MM.1S (cell line): ENCODE measurements at regions not wholly inside any gene's neighbourhood (a gene's known extent, or its start where the extent isn't known, plus 50 kb on each side); places are given as distances from the start of the nearest gene placed in this dataset.

Experiments
- DNase-seq: peaks from one replicate; pipeline ENCODE4 v3.0.0-alpha.2; 2015
- H2AFZ ChIP-seq: fragments of 300-600 bp; sonication (generic); 2 replicates; pipeline ENCODE4 v1.6.0; 2016; ENCODE audit warnings: antibody characterized with exemption, low read length
- H3F3A ChIP-seq: fragments of 300-600 bp; sonication (generic); 2 replicates; pipeline ENCODE4 v1.6.1; 2016; ENCODE audit warnings: mild to moderate bottlenecking, antibody characterized with exemption, low read length, moderate library complexity, mixed read lengths; ENCODE audit not compliant: insufficient read depth
- H3K27ac ChIP-seq: fragments of 300-600 bp; sonication (generic); 2 replicates; pipeline ENCODE4 v1.5.1; 2016; ENCODE audit warnings: mild to moderate bottlenecking, low read length
- H3K27me3 ChIP-seq: fragments of 300-600 bp; sonication (generic); replicated peaks from 2 replicates; pipeline ENCODE4 v1.6.0; 2016; ENCODE audit warnings: low read length; ENCODE audit not compliant: insufficient read depth
- H3K36me3 ChIP-seq: fragments of 300-600 bp; sonication (generic); replicated peaks from 2 replicates; pipeline ENCODE4 v1.6.1; 2016; ENCODE audit warnings: mild to moderate bottlenecking, low read length, mixed read lengths; ENCODE audit not compliant: insufficient read depth
- H3K4me1 ChIP-seq: fragments of 300-600 bp; sonication (generic); 2 replicates; pipeline ENCODE4 v1.6.1; 2016; ENCODE audit warnings: low read length, mixed read lengths
- H3K4me2 ChIP-seq: fragments of 300-600 bp; sonication (generic); 2 replicates; pipeline ENCODE4 v1.6.0; 2016; ENCODE audit warnings: low read depth, low read length
- H3K4me3 ChIP-seq: fragments of 300-600 bp; sonication (generic); 2 replicates; pipeline ENCODE4 v1.5.1; 2016; ENCODE audit warnings: low read length, mixed read lengths
- H3K79me2 ChIP-seq: fragments of 300-600 bp; sonication (generic); 2 replicates; pipeline ENCODE4 v1.6.1; 2016; ENCODE audit warnings: mixed run types, low read length, mixed read lengths
- H3K9ac ChIP-seq: fragments of 300-600 bp; sonication (generic); 2 replicates; pipeline ENCODE4 v1.6.1; 2016; ENCODE audit warnings: low read length, mixed read lengths
- H3K9me2 ChIP-seq: fragments of 300-600 bp; sonication (generic); replicated peaks from 2 replicates; pipeline ENCODE4 v1.6.1; 2016; ENCODE audit warnings: mild to moderate bottlenecking, low read length, mixed read lengths; ENCODE audit not compliant: insufficient read depth
- H3K9me3 ChIP-seq: fragments of 300-600 bp; sonication (generic); replicated peaks from 2 replicates; pipeline ENCODE4 v1.6.1; 2016; ENCODE audit warnings: mild to moderate bottlenecking, low read length, mixed read lengths; ENCODE audit not compliant: insufficient read depth
- H4K20me1 ChIP-seq: fragments of 300-600 bp; sonication (generic); 2 replicates; pipeline ENCODE4 v1.6.1; 2016; ENCODE audit warnings: mild to moderate bottlenecking, low read length, moderate library complexity, mixed read lengths; ENCODE audit not compliant: insufficient read depth
- CTCF ChIP-seq: fragments of 300-600 bp; sonication (generic); IDR thresholded peaks from 2 replicates; pipeline ENCODE4 v1.5.1; 2016; ENCODE audit warnings: antibody characterized with exemption, low read length, mixed read lengths
- EZH2 ChIP-seq: fragments of 300-600 bp; sonication (generic); optimal IDR thresholded peaks from 2 replicates; pipeline ENCODE3; 2017; ENCODE audit warnings: low read depth, mild to moderate bottlenecking, antibody characterized with exemption, low read length, mixed read lengths
- EZH2phosphoT487 ChIP-seq: fragments of 300-600 bp; sonication (generic); IDR thresholded peaks from 2 replicates; pipeline ENCODE4 v1.6.1; 2018; ENCODE audit warnings: antibody characterized with exemption, low read length

GRCh38 chr13:70338609-70339008, 230.4 kb upstream of the KLHL1 start:
- no peak for DNase-seq
- Histone ChIP-seq H2AFZ (no peak overlapping the region), H3K9me2 (no peaks in the 10 kb centered on the region), H3K27me3 (no peaks in the 10 kb centered on the region), H3K27ac (no peak overlapping the region), H3K4me2 (no peak overlapping the region), H3K4me1 (no peaks in the 10 kb centered on the region), H3K9ac (no peak overlapping the region), H3K79me2 (no peaks in the 10 kb centered on the region), H3K36me3 (no peaks in the 10 kb centered on the region), H3K9me3 (no peaks in the 10 kb centered on the region), H3K4me3 (no peak overlapping the region), H4K20me1 (no peaks in the 10 kb centered on the region), H3F3A (no peaks in the 10 kb centered on the region)
- TF ChIP-seq EZH2phosphoT487: no peak
- no peak for TF ChIP-seq CTCF
- no peak for TF ChIP-seq EZH2

- Histone ChIP-seq H3K9me2 (no peaks in the 10 kb centered on the region), H2AFZ (no peak overlapping the region), H3K4me2 (no peak overlapping the region), H3K9me3 (no peaks in the 10 kb centered on the region), H3K4me1 (no peaks in the 10 kb centered on the region), H3K79me2 (no peaks in the 10 kb centered on the region), H3K27ac (no peak overlapping the region), H4K20me1 (no peaks in the 10 kb centered on the region), H3K27me3 (no peaks in the 10 kb centered on the region), H3K9ac (no peak overlapping the region), H3K36me3 (no peaks in the 10 kb centered on the region), H3F3A (no peaks in the 10 kb centered on the region), H3K4me3 (no peak overlapping the region)
- no peak for DNase-seq
- TF ChIP-seq CTCF (no peak), EZH2 (no peak), EZH2phosphoT487 (no peak)
These were observed 228.6 kb upstream of the KLHL1 start for GRCh38 chr13:70336866-70337265.

GRCh38 chr13:70333752-70334151, 225.5 kb upstream of the KLHL1 start:
- H3K9ac ChIP-seq: no peak overlapping the region
- H3K9me2 ChIP-seq: no peaks in the 10 kb centered on the region
- H4K20me1 ChIP-seq: no peaks in the 10 kb centered on the region
- no peaks in the 10 kb centered on the region for H3K9me3 ChIP-seq
- no peaks in the 10 kb centered on the region for H3F3A ChIP-seq
- H3K36me3 ChIP-seq: no peaks in the 10 kb centered on the region
- no peaks in the 10 kb centered on the region for H3K4me1 ChIP-seq
- no peak overlapping the region for H3K4me2 ChIP-seq
- DNase-seq: no peak
- H2AFZ ChIP-seq: no peak overlapping the region
- H3K27ac ChIP-seq: no peak overlapping the region
- TF ChIP-seq CTCF: no peak
- no peak for TF ChIP-seq EZH2phosphoT487
- TF ChIP-seq EZH2: no peak
- H3K4me3 ChIP-seq: no peak overlapping the region
- no peaks in the 10 kb centered on the region for H3K27me3 ChIP-seq
- no peaks in the 10 kb centered on the region for H3K79me2 ChIP-seq
